Thymus (tissue), 11 donors: ENCODE measurements at regions not wholly inside any gene's neighbourhood (a gene's known extent, or its start where the extent isn't known, plus 50 kb on each side); places are given as distances from the start of the nearest gene placed in this dataset.

ENCODE experiments used
- DNase-seq, 9 donors: peaks; one replicate each; pipeline ENCODE4 v3.0.0-alpha.2; 2013; ENCODE audit warnings: low spot score in 9 of 9, low read depth in 6 of 9, missing footprints in 1 of 9
- H3K27ac ChIP-seq, 2 donors: one replicate each; pipeline ENCODE4 v1.5.1; 2013; ENCODE audit warnings: control low read depth in 1 of 2, low read depth in 1 of 2, low read length in 1 of 2, mild to moderate bottlenecking in 1 of 2, moderate library complexity in 1 of 2
- H3K27me3 ChIP-seq, 2 donors: one replicate each; pipeline ENCODE4 v1.5.1; 2013; ENCODE audit warnings: low read length in 1 of 2; ENCODE audit not compliant: control insufficient read depth in 2 of 2, insufficient read depth in 1 of 2
- H3K36me3 ChIP-seq, 2 donors: one replicate each; pipeline ENCODE4 v1.5.1; 2013; ENCODE audit warnings: low read length in 1 of 2, mild to moderate bottlenecking in 1 of 2, moderate library complexity in 1 of 2; ENCODE audit not compliant: control insufficient read depth in 2 of 2, insufficient read depth in 2 of 2
- H3K4me1 ChIP-seq, 2 donors: one replicate each; pipeline ENCODE4 v1.5.1; 2013; ENCODE audit warnings: low read length in 2 of 2; ENCODE audit not compliant: control insufficient read depth in 2 of 2, insufficient read depth in 2 of 2
- H3K4me3 ChIP-seq, 2 donors: one replicate each; pipeline ENCODE4 v1.5.1; 2013; ENCODE audit warnings: low read length in 2 of 2, control low read depth in 1 of 2, mild to moderate bottlenecking in 1 of 2
- H3K9me3 ChIP-seq, 2 donors: one replicate each; pipeline ENCODE4 v1.5.1; 2013; ENCODE audit warnings: low read length in 1 of 2, mild to moderate bottlenecking in 1 of 2; ENCODE audit not compliant: control insufficient read depth in 2 of 2, insufficient read depth in 1 of 2
- WGBS: extraction: QIAGEN DNeasy Blood & Tissue Kit; methylation state at CpG from one replicate; pipeline ENCODE4 v1.1.7; 2013; 5-methylcytosine and 5-hydroxymethylcytosine counted together
- donor health status: healthy.

DNA sequence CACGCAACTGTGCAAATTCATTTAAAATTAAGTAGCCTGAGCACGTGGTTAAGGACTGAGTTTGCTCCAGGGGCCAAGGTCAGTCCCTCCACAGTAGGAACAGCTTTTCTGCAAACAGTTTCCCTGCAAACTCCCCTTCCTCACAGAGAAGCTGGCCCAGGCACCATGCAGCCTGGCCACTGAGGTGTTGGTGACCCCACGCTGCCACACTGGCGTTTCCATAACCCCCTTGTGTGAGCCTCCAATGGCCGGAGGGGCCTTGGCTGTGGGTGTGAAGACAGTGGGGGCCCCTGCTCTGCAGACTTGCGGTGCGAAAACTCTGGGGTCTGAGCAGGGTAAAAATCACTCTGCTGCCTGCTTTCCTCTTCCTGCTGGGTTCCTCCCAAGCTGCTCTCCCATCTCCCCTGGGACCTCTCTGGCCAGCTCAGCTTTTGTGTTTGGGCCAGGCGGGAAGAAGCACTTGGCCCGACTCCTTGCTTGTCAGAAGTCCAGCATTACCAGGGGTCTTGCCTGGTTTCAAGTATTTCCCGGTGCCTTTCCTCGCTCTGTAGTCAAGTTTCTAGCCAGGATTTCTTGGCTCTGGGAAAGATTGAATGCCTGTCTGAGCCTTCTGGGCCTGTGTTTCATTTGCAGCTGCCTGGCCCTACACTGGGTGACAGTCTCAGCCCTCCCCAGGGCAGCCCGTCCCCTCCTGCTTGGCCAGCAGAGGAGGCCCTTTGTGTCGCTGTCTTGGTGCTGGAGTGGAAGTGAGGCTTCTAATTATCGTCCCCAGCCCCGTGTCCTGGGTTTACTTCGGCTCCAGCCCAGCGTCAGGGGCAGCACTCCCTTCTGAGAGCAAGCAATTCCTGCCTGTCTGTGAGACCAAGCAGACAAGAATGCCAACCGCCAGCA, 131.4 kb upstream of the SLC1A4 start:
- H3K36me3 ChIP-seq, result no peaks in the 10 kb centered on the region
- no peak overlapping the region for H3K27ac ChIP-seq
- H3K4me3 ChIP-seq, result no peak overlapping the region
- no peak for DNase-seq
- H3K4me1 ChIP-seq, result peaks cover 9 to 60% of the 10 kb centered on the region in 2 donors
- H3K27me3 ChIP-seq, result peaks cover 0 to 11% of the 10 kb centered on the region in 2 donors
- peaks cover 0 to 12% of the 10 kb centered on the region in 2 donors for H3K9me3 ChIP-seq
- WGBS, result 93% methylated on average over 18 of the region's 18 CpGs

DNA sequence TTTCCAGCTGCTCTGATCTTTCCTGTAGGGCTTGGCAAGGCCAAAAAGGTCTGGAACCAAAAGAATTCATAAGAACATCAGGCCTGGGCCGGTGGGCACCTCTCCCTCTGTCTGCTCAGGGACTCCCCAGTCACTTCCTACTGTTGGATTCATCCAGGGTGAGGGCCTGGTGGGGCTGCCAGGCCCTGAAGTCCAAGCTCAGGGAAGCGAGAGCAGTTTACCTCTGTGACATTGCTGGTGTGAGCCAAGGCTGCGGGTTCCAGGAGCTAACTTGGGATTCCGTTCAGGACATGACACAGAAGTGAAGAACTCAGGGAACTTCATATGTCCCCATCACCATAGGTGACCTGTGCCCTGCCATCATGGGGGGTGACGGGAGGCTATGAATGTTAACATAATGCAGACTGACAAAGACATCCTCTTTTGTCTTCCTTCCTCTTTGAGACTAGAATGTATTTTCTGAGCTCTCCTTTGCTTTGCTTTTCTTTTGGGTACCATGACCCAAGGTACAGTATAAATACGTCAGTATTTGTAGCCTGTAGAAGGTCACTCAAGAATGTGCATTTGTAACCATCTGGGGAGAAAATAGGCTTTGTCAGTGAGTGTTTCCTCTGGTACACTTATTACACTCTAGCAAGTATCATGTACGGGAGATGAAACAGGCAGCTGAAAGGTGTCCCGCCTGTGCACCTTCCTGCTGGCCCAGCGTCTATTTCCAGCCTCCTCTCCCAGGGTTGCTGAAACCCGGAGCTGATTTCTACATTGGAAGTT, 130.5 kb upstream of the SLC1A4 start:
- no peak for DNase-seq
- 74% methylated on average over 10 of the region's 10 CpGs for WGBS
- Histone ChIP-seq H3K27me3 (peaks cover 0 to 11% of the 10 kb centered on the region in 2 donors), H3K27ac (no peak overlapping the region), H3K9me3 (peaks cover 0 to 12% of the 10 kb centered on the region in 2 donors), H3K4me1 (peaks cover 9 to 55% of the 10 kb centered on the region in 2 donors), H3K36me3 (no peaks in the 10 kb centered on the region), H3K4me3 (no peak overlapping the region)

DNA sequence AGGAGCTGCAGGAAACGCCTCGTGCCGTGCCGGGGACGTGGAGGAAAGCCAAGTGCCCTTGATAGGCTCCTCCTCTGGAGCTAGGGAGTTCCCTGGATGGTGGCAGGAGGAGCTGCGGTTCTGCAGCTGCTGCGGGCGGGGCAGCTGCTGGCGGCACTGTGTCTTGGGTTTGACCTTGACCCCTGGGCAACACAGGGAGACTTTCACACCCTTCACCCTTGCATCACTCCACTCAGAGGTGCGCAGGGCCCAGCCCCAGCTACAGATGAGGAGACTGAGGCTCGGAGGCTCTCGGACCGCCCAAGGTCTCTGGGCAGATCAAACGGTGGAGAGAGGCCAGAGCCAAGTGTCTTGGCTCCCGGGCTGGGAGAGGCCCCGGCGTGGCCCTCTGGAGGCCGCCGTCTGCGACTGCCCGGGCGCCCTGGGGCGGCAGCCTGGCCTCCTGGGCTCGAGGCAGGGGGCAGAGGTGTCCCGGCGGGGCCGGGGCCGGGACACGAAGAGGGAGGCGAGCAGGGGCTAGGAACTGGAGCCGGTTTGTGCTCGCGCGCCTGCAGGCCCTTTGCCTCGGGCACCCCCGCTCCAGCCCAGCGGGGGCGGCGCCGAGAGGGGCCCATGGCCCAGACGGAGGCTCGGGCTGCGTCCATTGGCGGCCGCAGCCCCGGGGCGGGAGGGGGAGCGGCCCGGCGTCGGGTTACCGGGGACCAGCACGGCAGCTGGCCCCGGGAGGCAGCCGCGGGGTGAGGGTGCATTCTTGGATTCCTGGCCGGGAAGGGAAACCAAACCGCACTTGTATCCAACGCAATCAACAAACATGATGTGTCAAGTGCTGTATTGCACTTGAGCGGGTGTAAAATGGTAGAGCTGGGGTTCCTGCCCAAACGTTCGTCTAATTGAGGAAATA, 129.6 kb upstream of the SLC1A4 start:
- WGBS, result 16% methylated on average over 62 of the region's 62 CpGs
- peak overlapping the region; percentile 33 to 59 for H3K27ac ChIP-seq
- peak in 2 of 9 donors; percentile 17 to 57 for DNase-seq
- H3K36me3 ChIP-seq, result no peaks in the 10 kb centered on the region
- peaks cover 12 to 61% of the 10 kb centered on the region in 2 donors for H3K4me1 ChIP-seq
- H3K4me3 ChIP-seq, result peak overlapping the region; percentile 37
- H3K27me3 ChIP-seq, result peaks cover 0 to 11% of the 10 kb centered on the region in 2 donors
- H3K9me3 ChIP-seq, result peaks cover 0 to 12% of the 10 kb centered on the region in 2 donors

DNA sequence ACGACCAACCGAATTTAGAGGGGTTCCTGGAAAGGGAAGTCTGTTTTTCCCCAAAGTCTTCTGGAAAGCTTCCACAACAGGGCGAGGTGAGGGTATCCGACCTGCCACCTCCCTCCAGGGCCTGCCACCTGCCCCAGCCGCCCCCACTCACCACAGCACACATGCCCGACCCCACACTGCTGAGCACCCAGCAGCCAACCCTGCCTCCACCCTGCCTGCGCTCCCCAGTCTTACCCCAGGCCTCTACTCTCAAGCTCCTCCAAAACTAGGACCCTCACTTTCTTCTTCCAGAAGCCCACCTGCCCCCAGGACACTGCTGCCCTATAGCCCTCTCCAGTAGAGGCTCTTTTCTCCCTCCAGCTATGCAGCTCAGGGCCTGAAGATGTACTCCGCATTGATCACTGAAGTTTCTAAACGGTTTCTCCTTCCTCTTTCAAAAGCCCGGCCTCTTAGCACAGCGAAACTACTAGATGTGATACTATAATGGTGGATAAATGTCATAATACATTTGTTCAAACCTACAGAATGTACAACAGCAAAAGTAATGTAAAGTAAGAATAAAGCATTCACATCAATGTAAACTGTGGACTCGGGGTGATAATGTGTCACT, 128.8 kb upstream of the SLC1A4 start:
- Histone ChIP-seq H3K9me3 (peaks cover 0 to 12% of the 10 kb centered on the region in 2 donors), H3K4me3 (peak overlapping the region; percentile 37), H3K4me1 (peaks cover 14 to 63% of the 10 kb centered on the region in 2 donors), H3K36me3 (no peaks in the 10 kb centered on the region), H3K27ac (peak overlapping the region; percentile 10 to 59), H3K27me3 (peaks cover 0 to 11% of the 10 kb centered on the region in 2 donors)
- WGBS, result 47% methylated on average over 12 of the region's 12 CpGs
- peak in 1 of 9 donors; percentile 53 for DNase-seq

DNA sequence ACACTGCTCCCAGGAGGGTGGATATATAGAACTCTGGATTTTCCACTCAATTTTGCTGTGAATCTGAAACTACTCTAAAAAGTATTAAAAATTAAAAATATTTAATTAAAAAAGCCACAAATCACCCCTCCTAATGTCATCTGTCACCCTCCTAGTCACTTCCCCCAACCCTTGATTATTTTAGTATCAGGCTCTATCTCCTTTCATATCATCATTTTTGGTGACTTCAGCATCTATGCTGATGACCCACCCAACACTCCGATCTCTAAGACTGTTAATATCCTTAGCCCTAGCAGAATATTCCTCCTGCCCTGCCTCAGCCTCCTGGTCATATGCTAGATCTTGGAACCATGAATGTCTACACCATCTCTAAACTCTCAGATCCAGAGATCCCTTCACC, 128.3 kb upstream of the SLC1A4 start:
- Histone ChIP-seq H3K4me3 (no peak overlapping the region), H3K36me3 (no peaks in the 10 kb centered on the region), H3K27ac (peak overlapping the region in 1 of 2 donors; percentile 36), H3K4me1 (peaks cover 14 to 66% of the 10 kb centered on the region in 2 donors), H3K27me3 (peaks cover 0 to 13% of the 10 kb centered on the region in 2 donors), H3K9me3 (peaks cover 0 to 12% of the 10 kb centered on the region in 2 donors)
- no peak for DNase-seq
- WGBS, result 94% methylated on average over 1 of the region's 1 CpG

DNA sequence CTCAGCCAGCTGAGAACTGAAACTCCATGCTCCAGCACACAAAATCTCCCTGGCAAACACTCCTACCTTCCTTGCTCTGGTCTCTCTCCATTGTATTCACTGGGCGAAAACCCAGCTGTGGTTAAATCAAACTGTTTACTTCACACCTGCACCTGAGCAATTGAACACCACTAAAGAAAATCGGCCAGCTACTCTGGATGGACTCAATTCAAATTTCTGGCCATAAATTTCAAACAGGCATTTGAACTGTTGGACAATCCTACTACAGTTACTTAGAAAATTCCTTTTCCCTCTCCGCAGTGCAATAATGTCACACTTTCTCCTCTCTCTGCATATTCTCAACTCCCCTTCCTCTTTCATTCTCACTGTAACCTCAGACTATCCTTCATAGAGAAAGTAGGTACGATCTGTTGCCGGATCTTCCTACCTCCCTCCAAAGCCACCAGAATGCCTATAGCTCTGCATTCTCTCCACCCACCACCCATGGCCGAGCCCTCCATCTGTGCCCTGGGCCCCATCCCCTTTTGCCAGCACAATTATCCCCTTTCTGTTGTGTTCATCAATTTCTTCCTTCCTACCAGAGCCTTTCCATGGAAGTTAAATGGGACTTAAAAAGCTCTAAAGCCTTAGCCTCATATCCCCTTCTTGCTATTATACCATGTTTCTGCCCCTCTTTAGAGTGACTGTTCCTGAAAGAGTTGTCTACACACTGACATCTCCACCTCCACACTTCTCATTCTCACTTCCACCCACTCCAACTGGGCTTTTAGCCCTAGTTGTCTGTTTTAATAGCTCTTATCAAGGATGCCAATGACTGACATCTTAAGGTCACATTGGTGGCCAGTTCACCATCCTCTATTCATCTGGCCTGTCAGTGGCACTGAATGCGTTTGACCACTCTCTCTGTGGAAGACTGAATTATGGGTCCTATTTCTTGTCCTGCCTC, 127.5 kb upstream of the SLC1A4 start:
- no peak overlapping the region for H3K4me3 ChIP-seq
- peak overlapping the region in 1 of 2 donors; percentile 36 for H3K27ac ChIP-seq
- WGBS, result 88% methylated on average over 7 of the region's 7 CpGs
- no peak for DNase-seq
- peaks cover 0 to 17% of the 10 kb centered on the region in 2 donors for H3K27me3 ChIP-seq
- peaks cover 14 to 66% of the 10 kb centered on the region in 2 donors for H3K4me1 ChIP-seq
- H3K9me3 ChIP-seq, result peaks cover 0 to 12% of the 10 kb centered on the region in 2 donors
- H3K36me3 ChIP-seq, result no peaks in the 10 kb centered on the region

DNA sequence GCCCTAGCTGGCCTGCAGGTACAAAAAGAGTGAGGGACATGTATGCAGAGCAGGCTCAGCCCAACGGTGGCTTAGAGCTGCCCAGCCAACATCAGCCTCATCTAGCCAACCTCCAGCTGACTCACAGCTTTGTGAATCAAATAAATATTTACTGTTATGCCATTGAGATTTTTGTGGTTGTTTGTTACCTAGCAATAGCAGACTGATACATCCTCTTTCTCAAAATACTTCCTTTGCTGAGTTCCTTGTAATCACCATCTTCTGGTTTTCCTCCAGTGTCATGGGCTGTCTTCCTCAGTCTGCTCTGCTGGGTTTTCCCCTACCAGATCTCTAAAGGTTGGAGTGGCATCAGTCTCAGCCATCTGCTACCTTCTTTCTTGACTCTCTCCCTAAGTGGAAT, 126.6 kb upstream of the SLC1A4 start:
- Histone ChIP-seq H3K4me1 (peaks cover 14 to 64% of the 10 kb centered on the region in 2 donors), H3K36me3 (no peaks in the 10 kb centered on the region), H3K4me3 (no peak overlapping the region), H3K27ac (no peak overlapping the region), H3K27me3 (peaks cover 0 to 17% of the 10 kb centered on the region in 2 donors), H3K9me3 (peaks cover 0 to 12% of the 10 kb centered on the region in 2 donors)
- DNase-seq, result no peak
- 94% methylated on average over 1 of the region's 1 CpG for WGBS
